ENCODE measurements at regions not wholly inside any gene's neighbourhood (a gene's known extent, or its start where the extent isn't known, plus 50 kb on each side); places are given as distances from the start of the nearest gene placed in this dataset.
A peak's percentile ranks its signal among the peaks of the same experiment; 100 is the strongest.

DNA sequence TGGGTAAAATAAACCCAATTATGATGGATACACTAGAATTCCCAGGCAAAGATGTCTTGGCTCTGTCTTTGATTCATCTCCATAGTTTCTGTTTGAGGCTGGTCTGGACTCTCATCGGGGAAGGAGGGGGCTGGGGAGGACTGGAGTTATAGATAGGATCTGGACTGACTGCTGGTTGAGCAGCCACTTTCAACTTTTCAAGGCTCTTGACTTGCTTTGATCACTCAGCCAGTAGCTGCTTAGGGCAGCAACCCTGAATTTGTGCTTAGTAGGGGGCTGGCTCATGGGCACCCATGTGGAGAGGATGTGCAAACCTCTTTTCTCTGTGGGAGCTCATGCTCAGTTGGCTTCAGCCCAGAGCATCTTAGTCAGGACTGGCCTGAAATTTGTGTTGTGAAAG lies 114.0 kb upstream of the NEDD9 start:
- no peak for DNase-seq (ENCODE audit: low read depth)
- TF ChIP-seq, protein P1, sequence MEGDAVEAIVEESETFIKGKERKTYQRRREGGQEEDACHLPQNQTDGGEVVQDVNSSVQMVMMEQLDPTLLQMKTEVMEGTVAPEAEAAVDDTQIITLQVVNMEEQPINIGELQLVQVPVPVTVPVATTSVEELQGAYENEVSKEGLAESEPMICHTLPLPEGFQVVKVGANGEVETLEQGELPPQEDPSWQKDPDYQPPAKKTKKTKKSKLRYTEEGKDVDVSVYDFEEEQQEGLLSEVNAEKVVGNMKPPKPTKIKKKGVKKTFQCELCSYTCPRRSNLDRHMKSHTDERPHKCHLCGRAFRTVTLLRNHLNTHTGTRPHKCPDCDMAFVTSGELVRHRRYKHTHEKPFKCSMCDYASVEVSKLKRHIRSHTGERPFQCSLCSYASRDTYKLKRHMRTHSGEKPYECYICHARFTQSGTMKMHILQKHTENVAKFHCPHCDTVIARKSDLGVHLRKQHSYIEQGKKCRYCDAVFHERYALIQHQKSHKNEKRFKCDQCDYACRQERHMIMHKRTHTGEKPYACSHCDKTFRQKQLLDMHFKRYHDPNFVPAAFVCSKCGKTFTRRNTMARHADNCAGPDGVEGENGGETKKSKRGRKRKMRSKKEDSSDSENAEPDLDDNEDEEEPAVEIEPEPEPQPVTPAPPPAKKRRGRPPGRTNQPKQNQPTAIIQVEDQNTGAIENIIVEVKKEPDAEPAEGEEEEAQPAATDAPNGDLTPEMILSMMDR (IDR thresholded peaks at IDR 0.05; ENCODE audit: insufficient read depth, low read depth, low read length): no peak
- no peak overlapping the region for H3K4me3 ChIP-seq (ENCODE audit: low read depth, low read length)

- DNase-seq (ENCODE audit: low read depth): no peak
- TF ChIP-seq, protein P1 (IDR thresholded peaks at IDR 0.05; ENCODE audit: insufficient read depth, low read depth, low read length): no peak
- no peak overlapping the region for H3K4me3 ChIP-seq (ENCODE audit: low read depth, low read length)
Measured at GRCh38 chr6:11345536-11345935, 113.1 kb upstream of the NEDD9 start.

- TF ChIP-seq, protein P1 (IDR thresholded peaks at IDR 0.05; ENCODE audit: insufficient read depth, low read depth, low read length): no peak
- no peak for DNase-seq (ENCODE audit: low read depth)
Measured at GRCh38 chr6:11343963-11344723, 111.7 kb upstream of the NEDD9 start.

GRCh38 chr6:11341867-11342266 lies 109.4 kb upstream of the NEDD9 start:
- no peak overlapping the region for H3K4me3 ChIP-seq (ENCODE audit: low read depth, low read length)
- DNase-seq (ENCODE audit: low read depth): peak; percentile 41
- TF ChIP-seq, protein P1 (IDR thresholded peaks at IDR 0.05; ENCODE audit: insufficient read depth, low read depth, low read length): no peak

More at GRCh38 chr6:11343963-11344723, 111.7 kb upstream of the NEDD9 start:
- H3K4me3 ChIP-seq (ENCODE audit: low read depth, low read length): no peak overlapping the region

GRCh38 chr6:11341303-11341702 lies 108.8 kb upstream of the NEDD9 start:
- TF ChIP-seq, protein P1 (IDR thresholded peaks at IDR 0.05; ENCODE audit: insufficient read depth, low read depth, low read length): no peak
- no peak for DNase-seq (ENCODE audit: low read depth)
- H3K4me3 ChIP-seq (ENCODE audit: low read depth, low read length): no peak overlapping the region

DNA sequence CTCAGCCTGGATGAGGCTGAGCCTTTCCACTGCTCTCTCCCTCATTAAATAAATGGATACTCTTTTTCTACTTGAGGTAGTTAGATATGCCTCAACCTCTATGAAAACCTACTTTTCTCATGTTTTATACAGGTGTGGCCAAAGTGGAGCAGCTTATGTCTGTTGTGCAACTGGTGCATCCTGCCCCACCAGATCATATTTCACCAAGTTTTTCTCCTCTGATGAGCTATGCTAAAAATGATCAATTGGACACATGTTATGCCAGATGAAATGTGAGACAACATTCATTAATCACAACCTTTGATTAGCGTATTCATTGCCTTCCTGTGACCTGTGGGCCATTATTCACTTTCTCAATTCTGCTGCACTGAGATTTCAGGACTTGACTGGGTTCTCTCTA lies 106.9 kb upstream of the NEDD9 start:
- no peak overlapping the region for H3K4me3 ChIP-seq (ENCODE audit: low read depth, low read length)
- no peak for DNase-seq (ENCODE audit: low read depth)
- TF ChIP-seq, protein P1 (IDR thresholded peaks at IDR 0.05; ENCODE audit: insufficient read depth, low read depth, low read length): no peak

DNA sequence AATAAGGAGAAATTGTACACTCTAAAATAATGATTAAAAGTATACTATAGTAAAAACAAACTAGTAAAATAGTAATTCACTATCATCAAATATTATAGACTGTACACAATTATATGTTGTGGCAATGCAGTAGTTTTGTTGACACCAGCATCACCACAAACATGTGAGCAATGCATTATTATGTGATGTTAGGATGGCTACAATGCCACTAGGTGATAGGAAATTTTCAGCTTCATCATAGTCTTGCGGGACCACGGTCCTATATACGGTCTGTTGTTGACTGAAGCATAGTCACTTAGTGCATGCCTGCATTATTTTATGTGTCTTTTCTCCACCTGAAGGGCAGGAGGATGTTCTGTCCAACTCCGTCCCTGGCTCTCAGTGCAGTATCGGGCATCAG lies 104.8 kb upstream of the NEDD9 start:
- H3K4me3 ChIP-seq (ENCODE audit: low read depth, low read length): no peak overlapping the region
- TF ChIP-seq, protein P1 (IDR thresholded peaks at IDR 0.05; ENCODE audit: insufficient read depth, low read depth, low read length): no peak
- DNase-seq (ENCODE audit: low read depth): no peak
